ENCODE measurements at regions not wholly inside any gene's neighbourhood (a gene's known extent, or its start where the extent isn't known, plus 50 kb on each side); places are given as distances from the start of the nearest gene placed in this dataset.

DNA sequence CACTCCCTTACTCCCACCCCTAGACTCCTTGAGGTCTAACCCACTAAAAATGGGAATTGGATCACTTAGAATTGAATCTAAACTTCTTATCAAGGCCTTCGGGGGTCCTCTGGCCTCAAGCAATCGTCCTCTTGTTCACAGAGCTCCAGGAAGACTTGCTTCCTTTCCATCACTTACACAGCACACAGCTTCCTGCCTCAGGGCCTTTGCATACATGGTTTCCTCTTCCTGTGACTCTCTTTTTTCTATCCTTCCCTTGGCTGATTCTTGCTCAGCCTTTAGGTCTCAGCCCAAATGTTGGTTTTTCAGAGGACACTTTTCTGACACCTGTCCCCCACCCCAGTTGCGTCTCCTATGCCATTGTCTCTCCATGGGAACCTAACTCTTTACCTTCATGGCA is 50.0 kb upstream of the ALDH1B1 start:
- DNase-seq (ENCODE audit: low spot score) (no peak), ATAC-seq (ENCODE audit: low FRiP score) (no peak)
- TF ChIP-seq, protein P1, sequence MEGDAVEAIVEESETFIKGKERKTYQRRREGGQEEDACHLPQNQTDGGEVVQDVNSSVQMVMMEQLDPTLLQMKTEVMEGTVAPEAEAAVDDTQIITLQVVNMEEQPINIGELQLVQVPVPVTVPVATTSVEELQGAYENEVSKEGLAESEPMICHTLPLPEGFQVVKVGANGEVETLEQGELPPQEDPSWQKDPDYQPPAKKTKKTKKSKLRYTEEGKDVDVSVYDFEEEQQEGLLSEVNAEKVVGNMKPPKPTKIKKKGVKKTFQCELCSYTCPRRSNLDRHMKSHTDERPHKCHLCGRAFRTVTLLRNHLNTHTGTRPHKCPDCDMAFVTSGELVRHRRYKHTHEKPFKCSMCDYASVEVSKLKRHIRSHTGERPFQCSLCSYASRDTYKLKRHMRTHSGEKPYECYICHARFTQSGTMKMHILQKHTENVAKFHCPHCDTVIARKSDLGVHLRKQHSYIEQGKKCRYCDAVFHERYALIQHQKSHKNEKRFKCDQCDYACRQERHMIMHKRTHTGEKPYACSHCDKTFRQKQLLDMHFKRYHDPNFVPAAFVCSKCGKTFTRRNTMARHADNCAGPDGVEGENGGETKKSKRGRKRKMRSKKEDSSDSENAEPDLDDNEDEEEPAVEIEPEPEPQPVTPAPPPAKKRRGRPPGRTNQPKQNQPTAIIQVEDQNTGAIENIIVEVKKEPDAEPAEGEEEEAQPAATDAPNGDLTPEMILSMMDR (IDR thresholded peaks at IDR 0.05), result no peak

DNA sequence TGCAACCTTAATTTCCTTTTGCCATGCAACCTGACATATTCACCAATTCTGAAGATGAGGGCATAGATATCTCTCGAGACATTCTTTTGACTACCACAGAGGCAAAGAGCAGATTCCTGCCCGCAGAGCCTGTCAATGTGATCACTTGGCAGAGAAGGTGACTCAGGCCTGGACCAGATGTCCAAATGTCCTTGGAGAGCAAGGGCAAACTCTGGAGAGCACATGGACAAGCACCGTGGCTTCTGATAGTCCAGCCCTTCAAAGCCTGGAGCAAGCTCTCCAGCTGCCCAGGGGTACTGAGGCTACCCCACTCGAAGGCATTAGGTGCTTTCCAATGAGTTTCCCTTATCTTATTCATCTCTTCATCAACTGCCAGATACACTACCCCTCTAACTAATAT is 50.4 kb upstream of the ALDH1B1 start:
- TF ChIP-seq, protein P1 (IDR thresholded peaks at IDR 0.05), result no peak
- ATAC-seq (ENCODE audit: low FRiP score) (no peak), DNase-seq (ENCODE audit: low spot score) (no peak)

DNA sequence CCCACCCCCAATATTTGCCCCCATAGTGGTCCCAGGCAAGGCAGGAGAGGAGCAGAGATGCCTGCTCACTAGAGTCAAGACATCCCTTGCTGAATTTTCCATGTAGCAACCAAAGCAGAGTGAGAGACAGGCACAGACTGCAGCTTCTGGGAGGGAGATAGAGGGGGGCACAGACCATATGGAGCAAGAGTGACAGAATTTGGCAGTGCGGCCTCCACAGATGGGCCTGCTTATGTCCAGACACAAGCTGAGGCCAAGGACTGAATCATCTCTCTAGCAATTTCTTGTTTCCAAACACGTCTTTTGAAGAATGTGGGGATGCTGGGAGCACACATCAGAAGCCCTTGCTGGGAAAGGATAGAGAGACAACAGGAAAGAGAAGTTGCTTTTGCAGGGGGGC is 53.0 kb upstream of the ALDH1B1 start:
- no peak for DNase-seq (ENCODE audit: low spot score)

DNA sequence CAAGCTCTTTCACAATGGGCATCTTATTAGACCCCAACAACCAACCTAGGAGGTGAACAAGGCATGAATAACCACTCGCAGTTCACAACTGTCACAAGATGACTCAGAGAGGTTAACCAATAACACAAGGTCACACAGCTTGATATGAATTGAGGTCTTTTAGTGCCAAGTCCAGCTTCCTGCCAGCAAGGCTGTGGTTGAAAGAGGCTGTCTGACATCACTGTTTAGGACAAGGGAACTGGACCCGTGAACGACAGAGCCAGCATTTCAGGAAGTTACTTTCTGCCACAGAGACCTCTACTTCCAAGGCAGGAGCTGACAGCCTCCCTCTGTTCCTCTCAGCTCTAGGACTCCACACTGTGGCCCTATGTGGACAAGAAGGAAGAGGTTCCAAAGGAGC is 53.4 kb upstream of the ALDH1B1 start:
- ATAC-seq (ENCODE audit: low FRiP score) (no peak), DNase-seq (ENCODE audit: low spot score) (no peak)
- TF ChIP-seq, protein P1 (IDR thresholded peaks at IDR 0.05), result no peak

More for the DNA sequence above, 53.0 kb upstream of the ALDH1B1 start:
- ATAC-seq (ENCODE audit: low FRiP score), result no peak
- TF ChIP-seq, protein P1 (IDR thresholded peaks at IDR 0.05), result no peak

DNA sequence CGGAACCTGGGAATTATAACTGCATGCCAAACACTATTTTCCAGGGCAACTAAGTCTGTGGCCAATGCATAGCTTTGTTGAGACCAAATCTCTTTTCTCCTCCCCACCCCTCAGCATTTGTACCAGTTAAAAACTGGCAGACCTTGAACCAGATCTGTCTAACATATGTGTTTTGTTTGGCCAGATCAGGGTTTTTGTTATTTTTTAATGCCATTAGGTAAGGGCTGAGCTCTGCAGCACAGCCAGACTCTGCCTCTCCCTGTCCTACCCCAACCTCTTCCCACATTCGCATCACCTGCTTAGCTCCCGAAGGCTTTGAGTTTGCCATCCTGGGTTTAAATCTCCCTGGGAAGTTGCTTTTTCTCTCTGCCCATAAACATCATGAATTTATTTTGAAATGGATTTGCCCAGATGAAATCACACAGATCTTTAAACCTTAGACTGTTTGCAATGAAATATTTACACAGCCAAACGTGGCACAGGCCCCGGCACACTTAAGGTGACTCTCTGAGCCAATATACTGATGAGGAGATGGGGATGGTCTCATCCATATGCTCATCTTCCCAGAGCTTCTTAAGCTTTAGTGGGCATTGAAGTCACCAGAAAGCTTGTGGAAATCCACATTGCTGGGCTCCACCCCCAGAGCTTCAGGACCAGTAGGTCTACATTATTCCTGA is 54.0 kb upstream of the ALDH1B1 start:
- ATAC-seq (ENCODE audit: low FRiP score), result no peak
- TF ChIP-seq, protein P1 (IDR thresholded peaks at IDR 0.05), result no peak
- DNase-seq (ENCODE audit: low spot score), result no peak

DNA sequence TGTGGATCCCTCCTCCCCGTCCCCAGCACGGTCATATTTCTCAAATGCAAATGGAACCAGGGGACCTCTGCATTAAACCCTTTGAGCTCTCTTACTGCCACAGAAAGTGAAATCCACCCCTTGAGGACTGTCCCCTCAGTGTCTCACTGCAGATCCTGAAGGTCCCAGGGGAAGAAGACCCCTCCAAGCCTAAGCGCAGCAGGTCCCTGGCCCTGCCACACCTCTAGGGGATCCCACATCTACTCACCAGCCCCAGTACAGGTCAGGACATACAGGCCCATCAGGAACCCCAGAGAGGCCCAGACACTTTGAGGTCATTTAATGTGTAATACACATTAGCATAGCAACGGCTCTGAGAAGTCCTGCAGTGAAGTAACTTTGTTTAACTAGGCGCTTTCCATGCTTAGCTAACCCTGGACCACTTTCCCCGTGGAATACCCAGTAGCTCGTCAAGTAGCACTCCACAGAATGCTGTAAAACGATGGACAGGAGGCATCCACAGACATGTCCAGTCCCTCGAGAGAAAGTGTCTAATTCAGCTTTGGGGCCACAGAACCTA is 54.7 kb upstream of the ALDH1B1 start:
- ATAC-seq (ENCODE audit: low FRiP score), result no peak
- no peak for DNase-seq (ENCODE audit: low spot score)
- TF ChIP-seq, protein P1 (IDR thresholded peaks at IDR 0.05), result no peak

DNA sequence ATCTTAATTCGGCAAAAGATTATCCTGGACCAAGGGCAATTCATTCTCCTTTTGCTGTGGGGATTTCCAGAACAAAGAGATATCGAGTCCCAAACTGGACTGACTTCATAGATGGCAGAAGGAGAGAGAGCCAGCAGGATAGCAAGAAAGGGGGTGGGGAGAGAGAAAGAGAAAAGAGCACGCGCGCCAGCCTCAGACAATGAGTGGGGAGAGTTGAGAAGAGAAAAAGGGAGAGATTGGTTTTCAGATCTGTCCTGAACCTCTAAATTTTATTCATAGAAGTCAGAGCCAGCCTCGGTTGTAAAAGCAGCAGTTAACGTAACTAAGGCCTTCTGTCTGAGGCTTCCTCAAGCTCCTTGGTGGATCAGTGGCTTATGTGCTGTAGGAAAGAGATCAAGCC is 55.3 kb upstream of the ALDH1B1 start:
- TF ChIP-seq, protein P1 (IDR thresholded peaks at IDR 0.05), result no peak
- DNase-seq (ENCODE audit: low spot score) (no peak), ATAC-seq (ENCODE audit: low FRiP score) (no peak)

All from omental fat pad (tissue), 3 donors.